KMS-11 (cell line): ENCODE measurements at regions not wholly inside any gene's neighbourhood (a gene's known extent, or its start where the extent isn't known, plus 50 kb on each side); places are given as distances from the start of the nearest gene placed in this dataset.

Experiments
- H2AFZ ChIP-seq: fragments of 200-600 bp; sonication (generic); 2 replicates; pipeline ENCODE4 v1.6.1; 2016; ENCODE audit warnings: antibody characterized with exemption, mixed run types, low read depth
- H3K27ac ChIP-seq: fragments of 200-600 bp; sonication (generic); 2 replicates; pipeline ENCODE4 v1.6.1; 2016; ENCODE audit warnings: mild to moderate bottlenecking, mixed run types
- H3K27me3 ChIP-seq: fragments of 200-600 bp; sonication (generic); 2 replicates; pipeline ENCODE4 v1.6.1; 2017; ENCODE audit warnings: mild to moderate bottlenecking, low read depth, mixed run types, moderate library complexity; ENCODE audit not compliant: insufficient read depth
- H3K36me3 ChIP-seq: fragments of 200-600 bp; sonication (generic); 2 replicates; pipeline ENCODE4 v1.6.1; 2017; ENCODE audit warnings: mild to moderate bottlenecking, mixed run types; ENCODE audit not compliant: insufficient read depth
- H3K4me1 ChIP-seq: fragments of 200-600 bp; sonication (generic); 2 replicates; pipeline ENCODE4 v1.6.1; 2016; ENCODE audit warnings: mild to moderate bottlenecking, low read depth, mixed run types; ENCODE audit not compliant: poor library complexity, severe bottlenecking
- H3K4me2 ChIP-seq: fragments of 200-600 bp; sonication (generic); 2 replicates; pipeline ENCODE4 v1.7.0; 2016; ENCODE audit warnings: mild to moderate bottlenecking, mixed run types
- H3K4me3 ChIP-seq: fragments of 200-600 bp; sonication (generic); IDR thresholded peaks from 2 replicates; pipeline ENCODE4 v1.6.1; 2017; ENCODE audit warnings: low read depth, low read length, mixed read lengths; ENCODE audit not compliant: insufficient read depth
- H3K79me2 ChIP-seq: fragments of 200-600 bp; sonication (generic); 2 replicates; pipeline ENCODE4 v1.6.1; 2016; ENCODE audit warnings: low read depth, mixed run types; ENCODE audit not compliant: insufficient read depth
- H3K9ac ChIP-seq: fragments of 200-600 bp; sonication (generic); 2 replicates; pipeline ENCODE4 v1.6.1; 2016; ENCODE audit warnings: mild to moderate bottlenecking, mixed run types
- H4K20me1 ChIP-seq: fragments of 200-600 bp; sonication (generic); 2 replicates; pipeline ENCODE4 v1.6.1; 2016; ENCODE audit warnings: mild to moderate bottlenecking, mixed run types; ENCODE audit not compliant: insufficient read depth
- CTCF ChIP-seq: fragments of 200-600 bp; sonication (generic); conservative IDR thresholded peaks from 2 replicates; pipeline ENCODE4 v1.6.1; 2017; ENCODE audit warnings: low read depth, mild to moderate bottlenecking, antibody characterized with exemption, low read length, moderate library complexity, mixed read lengths

GRCh38 chr2:45307147-45307546 is 297.9 kb upstream of the SIX2 start:
- no peak overlapping the region for H3K9ac ChIP-seq
- H3K27ac ChIP-seq, result no peak overlapping the region; the same call in 1 of the 2 replicates
- H3K36me3 ChIP-seq, result no peaks in the 10 kb centered on the region
- no peak overlapping the region for H3K4me3 ChIP-seq
- TF ChIP-seq CTCF, result no peak
- peak overlapping the region; percentile 61 for H3K4me2 ChIP-seq
- no peaks in the 10 kb centered on the region for H4K20me1 ChIP-seq
- peaks cover 21% of the 10 kb centered on the region for H3K4me1 ChIP-seq
- no peaks in the 10 kb centered on the region for H3K79me2 ChIP-seq
- no peaks in the 10 kb centered on the region for H3K27me3 ChIP-seq
- no peak overlapping the region for H2AFZ ChIP-seq

- no peaks in the 10 kb centered on the region for H4K20me1 ChIP-seq
- no peak overlapping the region for H3K27ac ChIP-seq
- H3K27me3 ChIP-seq, result no peaks in the 10 kb centered on the region
- no peak for TF ChIP-seq CTCF
- H3K4me1 ChIP-seq, result peaks cover 21% of the 10 kb centered on the region
- no peaks in the 10 kb centered on the region for H3K79me2 ChIP-seq
- H3K4me3 ChIP-seq, result no peak overlapping the region
- H3K36me3 ChIP-seq, result no peaks in the 10 kb centered on the region
- H2AFZ ChIP-seq, result no peak overlapping the region
- H3K4me2 ChIP-seq, result no peak overlapping the region
- H3K9ac ChIP-seq, result no peak overlapping the region
Measured at GRCh38 chr2:45305599-45305998, 296.3 kb upstream of the SIX2 start.

- no peak overlapping the region for H3K4me3 ChIP-seq
- no peaks in the 10 kb centered on the region for H3K27me3 ChIP-seq
- no peak overlapping the region for H3K4me2 ChIP-seq
- H3K36me3 ChIP-seq, result no peaks in the 10 kb centered on the region
- no peak overlapping the region for H3K9ac ChIP-seq
- no peak overlapping the region for H2AFZ ChIP-seq
- no peaks in the 10 kb centered on the region for H4K20me1 ChIP-seq
- H3K27ac ChIP-seq, result no peak overlapping the region
- H3K4me1 ChIP-seq, result peaks cover 21% of the 10 kb centered on the region
- TF ChIP-seq CTCF, result no peak
- no peaks in the 10 kb centered on the region for H3K79me2 ChIP-seq
Measured at GRCh38 chr2:45303417-45304202, 294.4 kb upstream of the SIX2 start.

GRCh38 chr2:45301307-45302277 is 292.3 kb upstream of the SIX2 start:
- Histone ChIP-seq H3K4me2 (no peak overlapping the region), H3K27me3 (no peaks in the 10 kb centered on the region)

More at GRCh38 chr2:45301307-45302277, 292.3 kb upstream of the SIX2 start:
- Histone ChIP-seq H4K20me1 (no peaks in the 10 kb centered on the region), H3K36me3 (no peaks in the 10 kb centered on the region), H3K79me2 (no peaks in the 10 kb centered on the region), H3K9ac (no peak overlapping the region), H3K27ac (no peak overlapping the region), H3K4me3 (no peak overlapping the region), H2AFZ (no peak overlapping the region), H3K4me1 (peaks cover 2% of the 10 kb centered on the region)
- TF ChIP-seq CTCF, result no peak
